ENCODE measurements at regions not wholly inside any gene's neighbourhood (a gene's known extent, or its start where the extent isn't known, plus 50 kb on each side); places are given as distances from the start of the nearest gene placed in this dataset.

GRCh38 chr2:147425437-147426029, 419.3 kb upstream of the ACVR2A start:
- no peaks in the 10 kb centered on the region for H4K20me1 ChIP-seq (ENCODE audit: control insufficient read depth, insufficient read depth, low read length, poor library complexity, severe bottlenecking)
- Mint-ChIP-seq H3K27ac (no peak overlapping the region), H3K27me3 (no peaks in the 10 kb centered on the region), H3K4me3 (no peak overlapping the region), H3K9me3 (ENCODE audit: insufficient read depth) (no peaks in the 10 kb centered on the region), H3K4me1 (no peaks in the 10 kb centered on the region)
- H3K79me2 ChIP-seq (ENCODE audit: control insufficient read depth, insufficient read depth, low read length), result no peaks in the 10 kb centered on the region
- ChIA-PET CTCF (no interaction called here), POLR2A (no interaction called here)
- H3K4me1 ChIP-seq (ENCODE audit: control insufficient read depth in 2 of 2, insufficient read depth in 2 of 2, low read length in 2 of 2), result no peaks in the 10 kb centered on the region
- no peak for TF ChIP-seq CTCF (IDR thresholded peaks at IDR 0.05)
- no peak for TF ChIP-seq EZH2 (IDR thresholded peaks at IDR 0.05; ENCODE audit: borderline replicate concordance, insufficient read depth, low read depth, low read length, poor library complexity, severe bottlenecking)
- intact Hi-C loops (cut with micrococcal nuclease), result no loop called here
- H3K27ac ChIP-seq (ENCODE audit: low read length in 2 of 2), result no peak overlapping the region
- no peaks in the 10 kb centered on the region for H3K27me3 ChIP-seq (replicated peaks in 1 of 4; ENCODE audit: control extremely low read depth in 1 of 4, control insufficient read depth in 3 of 4, insufficient read depth in 4 of 4, low read length in 3 of 4)
- WGBS (ENCODE audit: insufficient coverage), result 87% methylated on average over 3 of the region's 3 CpGs
- no peak overlapping the region for H3K9ac ChIP-seq (ENCODE audit: low read length)
- no peak overlapping the region for H3K4me2 ChIP-seq (replicated peaks; ENCODE audit: low read depth, low read length, poor library complexity, severe bottlenecking)
- H2AFZ ChIP-seq (ENCODE audit: insufficient read depth, low read depth, low read length, poor library complexity, severe bottlenecking), result no peak overlapping the region
- no peak overlapping the region for H3K4me3 ChIP-seq (ENCODE audit: control extremely low read depth in 1 of 5, extremely low read depth in 1 of 5, insufficient read depth in 1 of 5, low read depth in 2 of 5, low read length in 4 of 5)
- H3K36me3 ChIP-seq (replicated peaks in 1 of 2; ENCODE audit: control extremely low read depth in 1 of 2, control insufficient read depth in 1 of 2, extremely low read depth in 1 of 2, insufficient read depth in 2 of 2, low read length in 1 of 2), result no peaks in the 10 kb centered on the region
- ATAC-seq (ENCODE audit: low read depth) (no peak), DNase-seq (no peak)
- no peaks in the 10 kb centered on the region for H3K9me3 ChIP-seq (ENCODE audit: control extremely low read depth in 1 of 3, control insufficient read depth in 2 of 3, insufficient read depth in 1 of 3, low read length in 2 of 3)

GRCh38 chr2:147424766-147425165, 420.1 kb upstream of the ACVR2A start:
- TF ChIP-seq CTCF (IDR thresholded peaks at IDR 0.05), result no peak
- no peak for TF ChIP-seq EZH2 (IDR thresholded peaks at IDR 0.05; ENCODE audit: borderline replicate concordance, insufficient read depth, low read depth, low read length, poor library complexity, severe bottlenecking)

More at GRCh38 chr2:147424766-147425165, 420.1 kb upstream of the ACVR2A start:
- no peaks in the 10 kb centered on the region for H4K20me1 ChIP-seq (ENCODE audit: control insufficient read depth, insufficient read depth, low read length, poor library complexity, severe bottlenecking)
- WGBS (ENCODE audit: insufficient coverage), result no CpG with 5 or more reads among the region's 1 CpG
- Mint-ChIP-seq H3K9me3 (ENCODE audit: insufficient read depth) (no peaks in the 10 kb centered on the region), H3K27me3 (peaks cover under 1% of the 10 kb centered on the region), H3K4me1 (no peaks in the 10 kb centered on the region), H3K4me3 (no peak overlapping the region), H3K27ac (no peak overlapping the region)
- intact Hi-C loops (cut with micrococcal nuclease), result no loop called here
- no peaks in the 10 kb centered on the region for H3K4me1 ChIP-seq (ENCODE audit: control insufficient read depth in 2 of 2, insufficient read depth in 2 of 2, low read length in 2 of 2)
- no peak overlapping the region for H3K4me2 ChIP-seq (replicated peaks; ENCODE audit: low read depth, low read length, poor library complexity, severe bottlenecking)
- DNase-seq (no peak), ATAC-seq (ENCODE audit: low read depth) (no peak)
- H3K27me3 ChIP-seq (replicated peaks in 1 of 4; ENCODE audit: control extremely low read depth in 1 of 4, control insufficient read depth in 3 of 4, insufficient read depth in 4 of 4, low read length in 3 of 4), result no peaks in the 10 kb centered on the region
- H3K9me3 ChIP-seq (ENCODE audit: control extremely low read depth in 1 of 3, control insufficient read depth in 2 of 3, insufficient read depth in 1 of 3, low read length in 2 of 3), result no peaks in the 10 kb centered on the region
- POLR2A ChIA-PET, result no interaction called here
- H3K36me3 ChIP-seq (replicated peaks in 1 of 2; ENCODE audit: control extremely low read depth in 1 of 2, control insufficient read depth in 1 of 2, extremely low read depth in 1 of 2, insufficient read depth in 2 of 2, low read length in 1 of 2), result no peaks in the 10 kb centered on the region
- H3K79me2 ChIP-seq (ENCODE audit: control insufficient read depth, insufficient read depth, low read length), result no peaks in the 10 kb centered on the region
- no peak overlapping the region for H3K9ac ChIP-seq (ENCODE audit: low read length)
- H3K4me3 ChIP-seq (ENCODE audit: control extremely low read depth in 1 of 5, extremely low read depth in 1 of 5, insufficient read depth in 1 of 5, low read depth in 2 of 5, low read length in 4 of 5), result no peak overlapping the region
- no peak overlapping the region for H3K27ac ChIP-seq (ENCODE audit: low read length in 2 of 2)
- no peak overlapping the region for H2AFZ ChIP-seq (ENCODE audit: insufficient read depth, low read depth, low read length, poor library complexity, severe bottlenecking)
- CTCF ChIA-PET, result no interaction called here
